Thymus (tissue), 11 donors: ENCODE measurements at regions not wholly inside any gene's neighbourhood (a gene's known extent, or its start where the extent isn't known, plus 50 kb on each side); places are given as distances from the start of the nearest gene placed in this dataset.
"Not testable (repeated sequence)": the region's sequence is repeated elsewhere in the genome, so short reads cannot be mapped to it uniquely, and the experiment has no call there.

Experiments
- DNase-seq, 9 donors: peaks; one replicate each; pipeline ENCODE4 v3.0.0-alpha.2; 2013; ENCODE audit warnings: low spot score in 9 of 9, low read depth in 6 of 9, missing footprints in 1 of 9
- H3K27ac ChIP-seq, 2 donors: one replicate each; pipeline ENCODE4 v1.5.1; 2013; ENCODE audit warnings: control low read depth in 1 of 2, low read depth in 1 of 2, low read length in 1 of 2, mild to moderate bottlenecking in 1 of 2, moderate library complexity in 1 of 2
- H3K27me3 ChIP-seq, 2 donors: one replicate each; pipeline ENCODE4 v1.5.1; 2013; ENCODE audit warnings: low read length in 1 of 2; ENCODE audit not compliant: control insufficient read depth in 2 of 2, insufficient read depth in 1 of 2
- H3K36me3 ChIP-seq, 2 donors: one replicate each; pipeline ENCODE4 v1.5.1; 2013; ENCODE audit warnings: low read length in 1 of 2, mild to moderate bottlenecking in 1 of 2, moderate library complexity in 1 of 2; ENCODE audit not compliant: control insufficient read depth in 2 of 2, insufficient read depth in 2 of 2
- H3K4me1 ChIP-seq, 2 donors: one replicate each; pipeline ENCODE4 v1.5.1; 2013; ENCODE audit warnings: low read length in 2 of 2; ENCODE audit not compliant: control insufficient read depth in 2 of 2, insufficient read depth in 2 of 2
- H3K4me3 ChIP-seq, 2 donors: one replicate each; pipeline ENCODE4 v1.5.1; 2013; ENCODE audit warnings: low read length in 2 of 2, control low read depth in 1 of 2, mild to moderate bottlenecking in 1 of 2
- H3K9me3 ChIP-seq, 2 donors: one replicate each; pipeline ENCODE4 v1.5.1; 2013; ENCODE audit warnings: low read length in 1 of 2, mild to moderate bottlenecking in 1 of 2; ENCODE audit not compliant: control insufficient read depth in 2 of 2, insufficient read depth in 1 of 2
- WGBS: extraction: QIAGEN DNeasy Blood & Tissue Kit; methylation state at CpG from one replicate; pipeline ENCODE4 v1.1.7; 2013; 5-methylcytosine and 5-hydroxymethylcytosine counted together
- donor health status: healthy.

DNA sequence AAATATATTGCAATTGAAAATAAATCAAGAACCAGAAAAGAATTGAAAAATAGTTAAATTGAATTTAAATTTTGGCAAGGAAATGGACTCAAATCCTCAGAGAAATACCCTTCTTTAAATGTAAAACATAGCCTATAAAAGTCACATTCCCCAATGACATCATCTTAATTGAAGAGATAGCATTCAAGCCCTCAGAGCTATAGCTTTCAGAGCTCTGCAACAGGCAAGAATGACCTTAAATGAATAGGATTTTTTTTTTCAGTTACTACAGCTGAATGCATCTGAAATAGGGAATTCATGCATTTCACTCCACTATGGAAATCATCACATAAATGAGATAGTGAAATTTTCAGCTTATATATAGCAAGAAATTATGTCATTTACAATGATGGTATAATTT is 1049.0 kb downstream of the OLFM4 start:
- Histone ChIP-seq H3K36me3 (no peaks in the 10 kb centered on the region), H3K27ac (no peak overlapping the region), H3K27me3 (no peaks in the 10 kb centered on the region), H3K4me1 (no peaks in the 10 kb centered on the region), H3K4me3 (no peak overlapping the region), H3K9me3 (no peaks in the 10 kb centered on the region)
- DNase-seq = no peak

GRCh38 chr13:54078271-54078870 is 1049.8 kb downstream of the OLFM4 start:
- 80% methylated on average over 3 of the region's 3 CpGs for WGBS
- H3K4me1 ChIP-seq = no peaks in the 10 kb centered on the region
- no peaks in the 10 kb centered on the region for H3K36me3 ChIP-seq
- H3K27ac ChIP-seq = no peak overlapping the region
- DNase-seq = no peak
- H3K9me3 ChIP-seq = no peaks in the 10 kb centered on the region
- no peak overlapping the region for H3K4me3 ChIP-seq
- no peaks in the 10 kb centered on the region for H3K27me3 ChIP-seq

GRCh38 chr13:54082309-54082708 is 1053.7 kb downstream of the OLFM4 start:
- H3K4me1 ChIP-seq, DNase-seq, H3K9me3 ChIP-seq, H3K36me3 ChIP-seq, H3K4me3 ChIP-seq, H3K27ac ChIP-seq, H3K27me3 ChIP-seq: not testable (repeated sequence)
- WGBS = 91% methylated on average over 11 of the region's 11 CpGs

DNA sequence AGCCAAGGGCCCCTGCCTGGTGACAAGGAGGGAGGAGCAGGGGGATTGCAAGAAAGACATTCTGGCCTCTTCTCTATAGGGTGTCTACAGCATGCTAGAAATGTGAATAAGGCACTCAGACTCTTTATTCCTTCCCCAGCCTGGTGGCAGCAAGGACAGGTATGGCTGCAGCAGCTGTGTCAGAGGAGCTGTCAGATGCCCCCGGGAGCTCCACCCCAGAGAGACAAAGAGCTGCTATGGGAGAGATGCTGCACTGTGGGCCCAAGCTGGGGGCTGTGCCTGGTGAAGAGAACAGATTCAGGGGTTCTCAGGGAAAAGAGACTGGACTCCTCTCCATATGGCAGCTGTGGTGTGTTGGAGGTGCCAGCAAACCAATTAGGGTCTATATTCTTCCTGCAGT is 1063.3 kb downstream of the OLFM4 start:
- H3K9me3 ChIP-seq = peaks cover 4 to 13% of the 10 kb centered on the region in 2 donors
- WGBS = 95% methylated on average over 1 of the region's 1 CpG
- no peak overlapping the region for H3K4me3 ChIP-seq
- H3K27ac ChIP-seq = no peak overlapping the region
- H3K27me3 ChIP-seq = no peaks in the 10 kb centered on the region
- H3K4me1 ChIP-seq = no peaks in the 10 kb centered on the region
- DNase-seq = no peak
- no peaks in the 10 kb centered on the region for H3K36me3 ChIP-seq

DNA sequence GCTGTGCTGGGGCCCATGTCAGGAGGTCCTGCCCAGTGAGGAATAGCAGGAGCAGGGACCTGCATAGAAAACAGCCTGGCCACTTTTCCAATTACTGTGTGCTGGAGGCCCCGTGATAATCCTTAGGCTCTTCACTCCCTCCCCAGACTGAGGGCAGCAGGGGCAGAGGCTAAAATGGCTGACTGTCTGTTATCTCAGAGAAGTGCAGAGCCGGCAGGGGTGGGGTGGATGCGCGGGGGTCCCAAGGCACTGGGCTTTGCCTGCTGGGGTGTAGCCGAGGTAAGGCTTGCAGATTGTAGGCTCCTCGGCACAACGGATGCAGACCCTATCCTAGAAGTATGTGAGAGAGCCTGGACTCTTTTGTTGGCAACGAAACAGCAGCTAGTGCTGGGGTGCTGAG is 1064.1 kb downstream of the OLFM4 start:
- Histone ChIP-seq H3K4me1 (no peaks in the 10 kb centered on the region), H3K4me3 (no peak overlapping the region), H3K36me3 (no peaks in the 10 kb centered on the region), H3K9me3 (peaks cover 4 to 13% of the 10 kb centered on the region in 2 donors), H3K27ac (no peak overlapping the region), H3K27me3 (no peaks in the 10 kb centered on the region)
- DNase-seq = no peak
- WGBS = 95% methylated on average over 8 of the region's 8 CpGs

- H3K36me3 ChIP-seq = no peaks in the 10 kb centered on the region
- no peak overlapping the region for H3K4me3 ChIP-seq
- no peaks in the 10 kb centered on the region for H3K9me3 ChIP-seq
- no peaks in the 10 kb centered on the region for H3K4me1 ChIP-seq
- DNase-seq = no peak
- H3K27me3 ChIP-seq = no peaks in the 10 kb centered on the region
- H3K27ac ChIP-seq = no peak overlapping the region
Measured at GRCh38 chr13:54110597-54110996, 1082.0 kb downstream of the OLFM4 start.

GRCh38 chr13:54124700-54125099 is 1096.1 kb downstream of the OLFM4 start:
- no peak for DNase-seq
- peaks cover 0 to 1% of the 10 kb centered on the region in 2 donors for H3K9me3 ChIP-seq
- no peak overlapping the region for H3K4me3 ChIP-seq
- H3K36me3 ChIP-seq = no peaks in the 10 kb centered on the region
- no peaks in the 10 kb centered on the region for H3K27me3 ChIP-seq
- WGBS = 74% methylated on average over 3 of the region's 3 CpGs
- no peaks in the 10 kb centered on the region for H3K4me1 ChIP-seq
- H3K27ac ChIP-seq = no peak overlapping the region

DNA sequence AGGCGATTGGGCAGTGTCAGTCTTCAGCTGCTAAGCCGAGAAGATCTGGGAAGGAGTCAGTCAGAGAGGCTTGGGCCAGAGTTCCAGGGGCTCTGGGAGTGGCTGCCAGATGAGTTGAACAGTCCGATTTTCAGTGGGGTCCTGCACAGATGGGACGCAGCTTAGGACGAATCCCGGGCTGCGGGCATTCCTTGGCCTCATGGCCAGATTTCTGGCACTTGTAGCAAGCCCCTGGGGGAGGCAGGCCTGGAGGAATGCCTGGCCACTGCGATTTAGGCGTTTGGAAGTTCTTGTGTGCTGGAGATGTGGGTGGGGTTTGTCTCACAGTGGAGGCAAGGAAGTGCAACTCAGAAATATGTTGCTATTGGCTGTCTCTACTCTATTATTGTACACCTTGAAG is 1102.3 kb downstream of the OLFM4 start:
- DNase-seq, H3K9me3 ChIP-seq: not testable (repeated sequence)
- WGBS = 85% methylated on average over 9 of the region's 9 CpGs

DNA sequence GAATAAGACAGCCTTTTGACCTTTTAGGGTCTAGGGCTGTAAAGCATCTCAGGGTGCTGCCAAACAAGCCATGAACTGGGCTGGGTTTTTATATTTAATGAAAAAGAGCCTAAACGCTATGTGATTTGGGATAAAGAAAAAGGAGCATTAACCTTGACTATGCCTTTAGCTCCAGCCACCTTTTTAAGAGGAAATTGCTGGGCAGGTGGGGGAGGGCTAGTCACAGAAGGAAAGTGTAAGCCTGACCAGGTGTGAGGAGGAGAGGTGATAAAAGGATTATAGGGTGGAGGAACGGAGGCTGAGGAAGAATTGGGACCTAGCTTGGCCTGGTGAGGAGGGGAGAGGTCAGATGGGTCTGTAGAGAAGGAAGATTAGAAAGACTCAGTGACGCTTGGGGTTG is 1102.8 kb downstream of the OLFM4 start:
- not testable (repeated sequence) for H3K36me3 ChIP-seq, H3K4me3 ChIP-seq, H3K9me3 ChIP-seq, H3K27ac ChIP-seq, DNase-seq, H3K27me3 ChIP-seq, H3K4me1 ChIP-seq
- 84% methylated on average over 3 of the region's 3 CpGs for WGBS

More for the DNA sequence above, 1102.3 kb downstream of the OLFM4 start:
- not testable (repeated sequence) for H3K36me3 ChIP-seq, H3K27ac ChIP-seq, H3K4me1 ChIP-seq, H3K4me3 ChIP-seq, H3K27me3 ChIP-seq

DNA sequence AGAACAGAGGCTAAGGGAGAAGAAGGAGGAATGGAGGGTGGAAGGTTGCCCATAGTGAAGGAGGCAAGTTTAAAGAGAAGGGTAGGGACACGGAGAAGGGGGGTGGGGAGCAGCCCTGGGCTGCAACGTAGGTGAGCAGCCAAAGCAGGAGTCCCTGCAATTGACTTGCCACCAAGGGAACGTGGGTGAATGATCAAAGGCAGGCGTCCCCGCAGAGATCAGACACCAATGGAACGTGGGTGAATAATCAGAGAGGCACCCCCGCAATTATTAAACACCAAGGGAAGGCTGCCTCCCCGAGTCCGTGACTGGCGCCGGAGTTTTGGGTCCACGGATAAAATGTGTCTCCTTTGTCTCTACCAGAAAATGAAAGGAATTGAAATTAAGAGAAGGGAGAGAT is 1103.5 kb downstream of the OLFM4 start:
- H3K4me3 ChIP-seq, H3K4me1 ChIP-seq, H3K36me3 ChIP-seq, DNase-seq, H3K9me3 ChIP-seq, H3K27me3 ChIP-seq, H3K27ac ChIP-seq: not testable (repeated sequence)
- 93% methylated on average over 12 of the region's 12 CpGs for WGBS
